ENCODE measurements at regions not wholly inside any gene's neighbourhood (a gene's known extent, or its start where the extent isn't known, plus 50 kb on each side); places are given as distances from the start of the nearest gene placed in this dataset.

DNA sequence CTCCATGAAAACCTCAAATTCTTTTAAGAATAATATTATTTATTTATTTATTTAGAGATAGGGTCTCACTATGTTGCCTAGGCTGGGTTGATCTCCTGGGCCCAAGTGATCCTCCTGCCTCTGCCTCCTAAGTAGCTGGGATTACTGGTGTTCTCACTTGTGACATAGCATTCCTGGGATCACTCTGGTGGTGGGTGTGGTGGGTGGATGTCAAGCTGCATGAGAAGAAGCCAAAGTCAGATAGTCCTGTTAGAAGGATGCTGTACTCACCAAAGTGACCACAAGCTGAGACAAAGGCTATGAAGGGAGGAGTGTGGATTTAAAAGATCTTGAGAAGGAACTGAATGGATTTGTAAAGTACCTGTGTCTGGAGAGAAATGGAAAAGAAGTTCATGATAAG is 87.9 kb upstream of the SPON1 start:
- DNase-seq: no peak

GRCh38 chr11:13875643-13876042 is 86.9 kb upstream of the SPON1 start:
- DNase-seq: no peak

- DNase-seq: no peak
These were observed 86.1 kb upstream of the SPON1 start for GRCh38 chr11:13876423-13876822.

DNA sequence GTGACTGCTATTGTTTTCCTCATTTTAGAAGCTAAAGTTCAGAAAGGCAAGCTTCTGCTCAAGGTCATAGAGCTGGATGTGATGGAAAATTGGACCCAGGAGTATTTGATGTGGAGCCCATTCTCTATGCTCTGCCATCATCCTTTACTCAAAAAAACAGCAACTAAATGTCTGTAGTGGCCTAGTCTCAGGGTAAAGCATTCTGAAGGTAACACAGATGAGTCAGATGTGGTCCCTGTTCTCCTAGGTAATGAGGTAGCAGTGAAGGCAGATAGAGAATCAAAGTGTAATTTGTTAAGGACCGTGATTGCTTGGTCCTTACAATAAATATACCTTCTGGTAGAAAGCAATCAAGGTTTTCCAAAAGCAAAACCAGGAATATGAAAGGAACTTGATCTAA is 84.4 kb upstream of the SPON1 start:
- no peak for DNase-seq

DNA sequence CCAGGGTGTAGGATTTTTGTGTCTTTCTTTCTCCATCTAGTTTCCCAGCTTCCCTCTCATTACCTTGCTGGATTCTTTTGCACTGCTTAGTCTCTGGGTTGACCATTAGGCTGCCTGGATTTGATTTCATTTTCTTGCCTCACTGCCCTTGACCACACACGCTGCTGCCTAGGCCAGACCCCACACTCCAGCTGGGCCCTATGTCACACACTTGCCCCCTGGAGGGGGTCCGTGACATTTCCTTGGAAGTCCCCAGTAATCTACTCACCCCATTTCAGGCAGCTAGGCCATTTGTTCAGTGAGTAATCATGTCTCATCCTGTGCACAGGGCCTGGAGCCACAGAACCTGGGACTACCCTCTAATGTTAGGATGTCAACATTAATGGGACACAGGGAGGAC is 81.9 kb upstream of the SPON1 start:
- no peak for DNase-seq

GRCh38 chr11:13881226-13881905 is 81.2 kb upstream of the SPON1 start:
- no peak for DNase-seq

DNA sequence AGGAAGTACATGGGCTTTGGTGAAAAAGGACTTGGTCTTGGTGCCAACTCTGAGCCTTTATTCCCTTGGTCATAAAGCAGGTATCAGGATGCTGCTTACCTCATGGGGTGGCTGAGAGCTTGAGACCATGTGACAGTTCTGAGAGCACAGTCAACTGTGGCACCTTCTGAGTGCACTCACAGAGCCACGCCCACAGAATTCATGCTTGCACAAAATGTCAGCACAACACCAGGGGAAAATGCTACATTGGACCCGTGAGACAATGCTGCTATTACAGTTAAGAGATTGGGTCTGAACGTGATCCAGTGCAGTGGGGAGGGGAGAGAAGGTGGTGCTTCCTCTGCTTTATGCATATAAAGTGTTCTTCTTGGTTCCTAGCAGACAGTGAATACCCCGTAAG is 79.5 kb upstream of the SPON1 start:
- peak; percentile 41 for DNase-seq

DNA sequence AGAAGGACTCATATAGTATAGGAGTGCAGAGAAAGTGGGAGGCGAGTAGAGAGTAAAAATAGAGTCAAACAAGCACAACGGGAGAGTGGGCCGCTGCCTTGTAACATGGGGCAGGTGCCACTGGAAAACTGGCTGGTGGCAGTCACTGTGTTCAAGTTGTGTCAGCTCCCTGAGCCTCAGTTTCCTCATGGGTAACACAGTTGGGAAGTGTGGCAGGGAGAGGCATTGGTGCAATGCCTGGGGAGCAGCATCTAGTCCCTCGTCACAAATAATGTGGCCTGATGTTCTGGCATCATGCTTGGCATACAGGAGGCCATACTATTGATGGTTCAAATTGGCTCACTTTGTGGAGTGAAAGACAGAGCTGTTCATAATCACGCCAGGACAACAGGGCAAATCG is 78.9 kb upstream of the SPON1 start:
- DNase-seq: no peak

- no peak for DNase-seq
These were observed 78.2 kb upstream of the SPON1 start for GRCh38 chr11:13884158-13884799.

- no peak for DNase-seq
These were observed 77.4 kb upstream of the SPON1 start for GRCh38 chr11:13885083-13885482.

DNA sequence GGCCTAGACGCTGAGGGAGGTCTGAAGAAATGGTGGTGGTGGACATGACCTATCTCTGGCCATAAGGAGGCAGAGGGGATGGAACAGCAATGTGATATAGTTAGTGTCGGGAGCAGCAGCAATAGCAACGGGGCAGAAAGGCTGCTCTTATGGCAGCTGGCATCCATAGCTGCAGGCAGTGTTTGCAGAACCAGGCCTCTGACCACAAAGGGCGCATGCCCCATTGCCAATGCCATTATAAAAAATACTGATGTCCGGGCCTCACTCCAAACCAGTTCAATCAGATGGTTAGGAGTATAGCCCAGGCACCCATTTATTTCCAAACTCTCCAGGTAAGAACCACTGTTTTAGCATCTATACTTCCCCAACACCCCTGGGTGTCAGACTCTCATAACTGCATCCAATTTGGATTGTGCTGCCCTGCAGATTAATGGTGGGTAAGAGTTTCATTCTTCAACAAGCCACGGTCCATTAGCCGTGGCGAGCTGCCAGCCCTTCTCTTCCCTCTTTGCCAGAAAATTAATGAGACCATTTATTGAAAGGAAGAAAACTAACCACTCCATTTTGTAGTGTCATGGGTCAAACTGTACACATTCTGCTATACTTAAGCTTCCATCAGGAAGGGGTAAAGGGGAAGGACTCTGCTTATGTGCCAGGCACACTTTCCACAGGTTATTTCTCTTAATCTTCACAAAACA is 72.8 kb upstream of the SPON1 start:
- no peak for DNase-seq

- no peak for DNase-seq
These were observed 70.6 kb upstream of the SPON1 start for GRCh38 chr11:13891911-13892310.

DNA sequence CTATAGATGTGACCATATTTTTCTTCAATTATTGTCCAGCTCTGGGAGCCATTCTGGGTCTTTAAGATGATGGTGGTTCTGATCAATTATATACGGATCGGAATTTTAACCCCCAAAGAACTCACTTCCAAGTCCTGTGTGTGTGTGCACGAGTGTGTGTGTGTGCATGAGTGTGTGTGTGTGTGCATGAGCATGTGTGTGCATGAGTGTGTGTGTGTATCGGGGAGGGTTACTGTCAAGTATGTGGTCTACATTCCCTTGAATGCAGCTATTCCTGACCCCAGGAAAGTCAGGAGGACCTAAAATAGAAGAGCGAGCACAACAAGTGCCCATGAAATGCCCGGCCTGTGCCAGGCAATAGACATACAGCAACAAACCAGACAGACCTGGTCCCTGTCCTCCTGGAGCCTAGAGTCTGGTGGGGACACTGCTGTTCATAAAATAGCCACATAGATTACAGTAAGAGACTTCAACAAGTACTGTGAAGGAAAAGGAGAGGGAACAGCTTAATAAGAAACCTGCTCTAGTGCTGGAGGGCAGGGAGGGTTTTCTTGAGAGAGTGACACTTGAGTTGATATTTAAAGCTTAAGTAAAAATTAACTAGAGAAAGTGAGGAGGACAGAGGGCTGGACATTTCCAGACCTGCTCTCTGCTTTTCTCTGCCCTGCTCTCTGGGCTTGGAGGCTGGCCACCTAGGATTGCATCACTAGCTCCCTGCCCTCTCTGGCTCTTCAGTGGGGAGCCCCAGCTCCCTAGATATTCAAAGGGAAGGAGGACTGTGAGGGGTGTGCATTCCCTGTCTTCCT is 66.1 kb upstream of the SPON1 start:
- no peak for DNase-seq

DNA sequence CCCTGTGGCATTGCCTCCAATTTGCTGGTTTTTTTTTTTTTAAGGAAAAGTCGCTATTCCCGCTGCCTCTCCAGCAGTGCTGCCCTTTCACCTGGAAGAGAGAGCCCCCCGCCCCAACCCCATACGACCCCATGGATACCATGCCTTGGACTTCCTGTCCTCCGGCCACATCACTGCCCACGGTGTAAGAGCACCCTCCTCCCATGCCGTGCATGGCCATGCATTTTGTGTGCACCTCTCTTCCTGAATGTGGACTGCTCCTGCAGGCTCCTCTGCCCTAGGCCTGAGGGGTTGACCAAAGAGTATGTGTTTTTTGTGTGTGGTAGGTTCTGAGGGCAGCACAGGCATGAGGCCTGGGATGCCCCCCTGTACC is 65.6 kb upstream of the SPON1 start:
- DNase-seq: no peak

GRCh38 chr11:13897646-13898276 is 64.8 kb upstream of the SPON1 start:
- no peak for DNase-seq

DNA sequence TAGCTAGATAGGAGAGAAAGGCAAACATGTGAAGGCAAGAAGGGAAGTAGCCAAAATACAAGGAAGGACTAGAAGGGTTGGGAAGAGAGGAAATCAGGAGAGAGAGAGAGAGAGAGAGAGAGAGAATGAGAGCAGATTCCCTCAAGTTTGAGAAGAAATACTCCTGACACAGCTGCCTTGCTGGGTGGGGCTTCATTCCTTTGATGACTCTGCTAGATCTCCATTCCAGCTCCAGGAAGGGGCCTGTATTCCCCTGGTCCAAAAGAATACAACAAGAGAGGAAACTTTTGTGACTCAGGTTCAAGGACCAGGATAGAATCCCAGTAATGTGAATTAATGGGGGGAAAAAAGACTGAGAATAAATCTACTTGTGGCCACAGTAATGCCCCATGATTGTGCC is 62.9 kb upstream of the SPON1 start:
- DNase-seq: no peak

DNA sequence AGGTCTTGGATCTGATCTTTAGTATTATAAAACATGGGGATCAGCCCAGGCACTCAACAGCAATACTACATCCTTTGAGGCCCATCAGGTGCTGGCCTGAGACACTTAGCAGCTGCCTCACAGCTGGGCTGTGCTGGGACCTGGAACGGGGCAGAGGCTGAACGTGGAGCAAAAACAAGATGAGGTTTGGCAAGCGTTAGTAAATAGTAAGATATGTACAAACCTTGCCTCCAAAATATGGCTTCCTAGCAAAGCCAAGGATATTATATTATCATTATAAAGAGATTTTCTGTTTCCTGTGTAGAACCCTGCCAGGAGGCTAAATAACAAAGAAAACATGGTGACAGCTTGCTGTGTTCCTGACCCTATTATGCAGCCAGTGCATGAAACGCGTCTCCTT is 60.0 kb upstream of the SPON1 start:
- DNase-seq: no peak

DNA sequence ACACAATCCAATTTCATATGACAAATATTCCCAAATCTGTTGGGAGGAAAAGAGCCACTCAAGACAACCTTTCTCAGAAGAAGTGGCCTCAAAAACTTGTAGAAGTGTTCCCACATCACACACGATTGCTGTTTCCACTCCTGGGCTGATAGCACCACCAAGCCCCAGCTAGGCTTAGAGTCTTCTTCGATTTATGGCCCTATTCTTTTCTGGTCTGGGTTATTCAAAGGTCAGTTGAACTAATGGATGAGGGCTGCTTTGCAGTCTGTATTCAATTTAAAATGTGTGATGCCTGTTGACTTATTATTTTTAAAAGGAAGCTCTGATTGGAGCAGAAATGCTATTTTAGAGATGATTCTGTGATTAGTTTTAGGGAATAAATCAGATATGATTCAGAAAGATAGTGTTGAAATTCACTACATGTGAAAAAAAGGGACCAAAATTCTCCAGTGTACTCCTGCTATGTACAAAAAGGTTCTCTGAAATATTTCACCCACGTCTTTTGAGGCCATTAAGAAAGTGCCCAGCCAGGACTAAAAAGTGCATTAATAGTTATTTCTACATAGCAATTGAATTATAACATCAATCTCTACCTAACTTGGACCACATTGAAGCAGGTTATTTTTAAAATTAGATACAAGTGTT is 57.3 kb upstream of the SPON1 start:
- no peak for DNase-seq

GRCh38 chr11:13907678-13908077 is 54.8 kb upstream of the SPON1 start:
- no peak for DNase-seq

- no peak for DNase-seq
These were observed 54.0 kb upstream of the SPON1 start for GRCh38 chr11:13908535-13908934.

Measured in NCI-H1436 treated with DMSO at 0.1 percent for 48 hours (cell line).